ENCODE measurements at regions not wholly inside any gene's neighbourhood (a gene's known extent, or its start where the extent isn't known, plus 50 kb on each side); places are given as distances from the start of the nearest gene placed in this dataset.

DNA sequence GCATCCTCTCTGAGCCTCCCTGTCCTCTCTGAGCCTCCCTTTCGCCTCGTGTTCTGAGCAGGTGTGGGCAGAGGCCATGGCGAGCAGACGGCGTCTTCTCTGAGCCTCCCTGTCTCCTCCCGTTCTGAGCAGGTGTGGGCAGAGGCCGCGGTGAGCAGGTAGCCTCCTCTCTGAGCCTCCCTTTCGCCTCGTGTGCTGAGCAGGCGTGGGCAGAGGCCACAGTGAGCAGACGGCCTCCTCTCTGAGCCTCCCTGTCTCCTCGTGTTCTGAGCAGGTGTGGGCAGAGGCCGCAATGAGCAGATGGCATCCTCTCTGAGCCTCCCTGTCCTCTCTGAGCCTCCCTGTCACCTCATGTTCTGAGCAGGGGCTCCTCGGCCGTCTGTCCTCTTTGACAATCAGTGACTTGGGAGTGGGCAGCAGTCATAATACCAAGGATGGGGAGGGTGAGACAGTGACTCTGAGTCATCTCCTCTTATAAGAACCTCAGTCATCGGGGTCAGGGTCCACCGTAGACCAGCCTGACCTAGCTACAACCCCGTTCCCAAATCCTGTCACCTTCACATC, 395.1 kb upstream of the SALL3 start:
- no peak for DNase-seq

DNA sequence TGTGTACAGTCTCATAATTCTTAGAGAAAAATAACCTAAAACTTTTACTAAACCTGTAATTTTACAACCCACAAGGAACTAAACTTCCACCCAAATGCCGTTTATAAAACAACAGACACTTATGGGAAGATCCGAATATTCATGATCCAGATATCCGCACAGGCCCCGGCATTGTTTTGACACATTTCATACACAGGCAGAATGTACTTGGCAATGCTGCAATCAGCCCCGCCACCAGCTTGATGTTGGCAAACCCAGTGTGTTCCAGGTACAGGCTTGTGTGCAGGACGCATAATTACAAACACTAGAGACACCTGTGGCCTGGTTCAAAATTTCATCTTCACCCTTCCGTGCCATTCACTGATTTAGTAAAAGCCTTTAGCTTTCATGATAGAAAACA, 393.0 kb upstream of the SALL3 start:
- DNase-seq = no peak

DNA sequence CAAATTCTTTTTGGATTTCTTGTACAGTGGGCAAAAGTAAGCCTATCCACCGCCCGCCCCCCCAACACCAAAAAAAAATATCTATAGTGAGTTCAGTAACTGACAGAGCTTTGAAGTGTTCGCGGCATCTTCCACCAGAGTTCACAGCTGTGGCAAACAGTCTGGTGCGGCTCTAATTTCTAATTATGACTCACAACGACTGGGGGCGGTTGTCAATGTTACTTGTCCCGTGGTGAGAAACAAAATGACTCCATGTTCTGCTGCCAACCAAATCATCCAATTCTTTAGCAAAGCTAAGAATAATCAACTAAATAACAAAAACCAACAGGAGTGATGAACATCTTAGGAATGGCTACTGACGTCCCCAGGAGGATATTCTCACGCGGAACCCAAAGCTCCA, 392.5 kb upstream of the SALL3 start:
- no peak for DNase-seq

DNA sequence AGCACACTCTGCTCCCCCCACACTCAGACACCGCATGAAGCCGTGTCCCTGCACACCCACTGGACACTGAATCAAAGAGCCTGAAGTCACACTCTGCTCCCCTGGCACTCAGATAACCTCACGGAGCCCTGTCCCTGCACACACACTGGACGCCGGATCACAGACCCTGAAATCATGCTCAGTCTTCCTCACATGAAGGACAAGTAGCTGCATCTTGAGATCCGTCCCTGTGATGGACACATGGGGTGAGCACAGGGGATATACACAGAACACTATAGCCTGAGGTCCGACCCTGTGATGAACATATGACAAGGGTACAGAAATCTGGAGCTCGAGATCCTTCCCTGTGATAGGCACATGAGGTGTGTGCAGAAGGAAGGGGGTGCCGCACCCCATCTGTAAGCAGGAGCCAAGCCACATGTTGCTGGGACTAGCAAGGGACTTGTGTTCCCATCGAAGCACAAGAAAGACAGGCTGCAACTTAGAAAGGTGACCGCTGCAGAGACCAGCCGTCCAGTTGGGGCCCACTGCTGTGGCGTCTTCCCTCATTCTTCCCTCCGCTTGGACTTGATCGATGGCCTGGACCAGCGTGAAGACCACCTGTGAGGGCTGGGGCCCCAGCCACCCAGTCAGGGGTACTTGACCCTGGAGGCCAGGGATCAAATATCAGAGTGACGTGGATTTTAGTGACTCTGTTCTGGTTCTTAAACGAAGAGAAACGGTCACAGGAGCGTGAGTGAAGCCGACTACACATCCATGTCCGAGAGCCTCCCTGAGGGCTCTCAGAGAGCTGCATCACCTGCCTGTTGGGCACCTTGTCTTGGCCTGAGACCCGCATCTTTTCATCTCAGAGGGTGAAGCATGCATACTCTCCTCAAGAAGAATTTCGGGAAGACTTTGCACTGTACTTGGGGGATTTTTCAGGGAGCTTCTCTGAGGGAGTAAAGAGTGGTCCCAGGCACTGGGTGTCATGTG, 391.7 kb upstream of the SALL3 start:
- no peak for DNase-seq

DNA sequence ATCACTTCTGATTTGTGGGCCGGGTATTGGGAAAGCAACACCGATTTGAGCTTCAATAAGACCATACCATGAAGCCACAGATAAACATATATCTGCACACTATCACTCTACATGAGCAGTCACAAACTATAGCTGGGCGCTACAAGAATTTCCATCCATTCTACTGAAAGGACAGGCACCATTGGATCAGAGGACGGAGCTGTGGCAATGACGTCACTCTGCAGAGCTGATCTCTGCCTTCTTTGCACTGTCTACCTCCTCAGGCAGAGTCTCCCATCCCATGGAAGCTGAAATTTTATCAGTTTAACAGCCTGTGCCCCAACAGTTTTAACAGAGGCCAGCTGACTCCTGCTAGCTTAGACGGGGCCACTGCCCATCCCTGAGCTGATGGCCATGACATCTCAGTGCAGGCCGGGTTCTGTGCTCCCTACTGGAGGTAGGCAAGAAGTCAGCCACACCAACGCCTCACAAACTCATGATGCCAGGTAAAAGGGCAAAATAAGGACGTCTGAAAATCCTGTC, 389.6 kb upstream of the SALL3 start:
- DNase-seq = no peak

DNA sequence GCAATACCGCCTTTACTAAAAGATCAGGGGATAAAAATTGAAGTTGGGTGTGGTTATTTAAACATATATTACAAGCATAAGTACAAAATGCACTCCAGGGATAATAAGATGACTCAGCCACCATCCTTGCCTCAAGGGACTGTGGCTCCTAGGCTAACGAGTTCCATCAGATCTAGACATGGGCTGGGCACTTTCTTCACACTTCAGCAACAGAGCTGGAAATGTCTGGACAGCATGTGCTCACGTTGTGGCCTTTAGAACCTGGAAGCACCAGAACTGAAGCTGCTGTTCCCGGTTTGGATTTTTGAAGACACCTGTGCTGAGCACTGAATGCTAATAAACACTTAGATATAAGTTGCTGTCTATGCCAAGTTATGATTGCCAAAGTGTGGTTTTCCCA, 384.2 kb upstream of the SALL3 start:
- DNase-seq = no peak

DNA sequence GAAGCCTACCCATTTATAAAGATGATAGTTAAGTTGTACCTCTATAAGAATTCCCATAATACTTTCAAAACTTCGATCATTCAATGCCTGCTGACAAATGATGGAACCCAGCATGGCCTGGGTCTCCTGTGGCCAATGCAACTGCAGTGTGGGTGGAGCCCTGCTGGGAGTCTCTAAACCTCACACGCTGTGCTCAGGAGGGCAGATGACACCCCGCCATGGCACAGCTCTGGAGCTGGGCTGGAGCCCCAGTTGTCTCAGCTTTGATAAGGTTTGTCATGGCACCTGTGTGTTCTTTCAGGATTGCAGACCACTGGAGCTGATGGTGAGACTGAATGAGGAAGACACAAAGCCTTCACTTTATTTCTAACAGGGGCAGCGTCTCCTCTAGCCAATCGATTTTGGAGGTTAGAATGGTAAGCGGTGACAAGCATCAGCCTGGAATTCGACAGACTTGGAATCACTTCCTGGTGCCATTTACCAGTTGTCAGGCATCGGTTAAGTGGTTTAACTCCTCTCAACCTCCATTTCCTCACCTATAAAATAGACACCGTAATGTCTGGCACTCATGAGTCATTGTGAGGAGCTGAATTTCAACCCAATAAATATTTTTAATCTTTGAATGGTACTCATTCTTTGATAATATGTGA, 383.6 kb upstream of the SALL3 start:
- DNase-seq = no peak

DNA sequence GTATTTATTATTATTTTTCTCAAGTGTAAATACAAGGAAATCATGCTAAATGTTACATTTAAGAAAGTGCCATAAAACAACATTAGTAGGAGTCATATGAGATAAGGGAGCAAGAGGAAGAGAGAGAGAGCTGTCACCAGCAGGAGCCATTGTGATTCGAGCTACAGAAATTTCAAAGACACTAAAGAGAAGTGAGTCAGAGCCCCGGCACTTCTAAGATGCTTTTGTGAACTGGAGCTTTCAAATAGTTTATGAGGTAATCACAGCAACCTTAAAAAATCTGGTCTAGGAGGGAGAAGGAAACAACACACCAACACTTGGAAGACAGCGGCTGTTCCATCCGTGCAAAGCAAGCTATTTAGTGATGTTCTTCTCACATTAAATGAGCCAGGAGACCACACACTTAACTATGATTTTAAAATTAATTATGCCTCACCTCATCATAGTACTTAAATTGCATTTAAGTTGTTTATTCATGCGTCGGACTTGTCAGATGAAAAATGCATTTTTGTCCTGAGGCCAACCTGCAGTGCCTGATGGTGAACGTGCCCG, 382.7 kb upstream of the SALL3 start:
- DNase-seq = no peak

DNA sequence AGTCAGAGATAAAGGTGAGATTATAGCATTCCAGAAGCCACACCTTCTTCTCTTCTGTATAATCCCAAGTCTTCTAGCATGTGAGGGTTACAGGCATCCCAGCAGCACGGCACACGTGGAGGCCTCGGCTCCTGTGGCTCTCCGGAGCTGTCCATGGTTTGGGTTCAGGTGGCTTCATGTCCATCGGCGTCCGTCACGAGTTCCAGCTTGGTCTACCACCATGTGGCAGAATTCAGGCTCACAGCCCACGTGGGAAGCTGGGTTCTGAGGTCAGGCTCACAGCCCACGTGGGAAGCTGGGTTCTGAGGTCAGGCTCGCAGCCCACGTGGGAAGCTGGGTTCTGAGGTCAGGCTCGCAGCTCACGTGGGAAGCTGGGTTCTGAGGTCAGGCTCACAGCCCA, 378.3 kb upstream of the SALL3 start:
- DNase-seq = no peak

DNA sequence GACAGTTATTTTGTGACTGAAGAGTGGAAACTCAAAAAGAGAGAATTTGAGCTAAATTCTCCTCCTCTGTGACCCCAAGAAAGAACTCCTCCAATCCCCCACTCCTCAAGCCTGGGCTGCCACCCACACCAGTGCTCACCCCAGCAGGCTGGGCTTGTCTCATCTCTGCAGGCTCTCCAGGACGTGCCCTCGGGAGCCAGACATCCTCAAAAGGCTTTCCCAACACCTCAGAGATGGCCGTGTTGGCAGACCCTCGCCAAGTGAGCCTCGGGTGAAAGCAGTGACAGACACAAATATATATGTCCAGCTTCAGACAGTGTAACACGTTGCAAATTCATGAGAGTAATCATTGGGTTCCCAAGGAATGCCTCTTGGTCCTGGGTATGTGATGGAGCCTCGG, 377.7 kb upstream of the SALL3 start:
- no peak for DNase-seq

DNA sequence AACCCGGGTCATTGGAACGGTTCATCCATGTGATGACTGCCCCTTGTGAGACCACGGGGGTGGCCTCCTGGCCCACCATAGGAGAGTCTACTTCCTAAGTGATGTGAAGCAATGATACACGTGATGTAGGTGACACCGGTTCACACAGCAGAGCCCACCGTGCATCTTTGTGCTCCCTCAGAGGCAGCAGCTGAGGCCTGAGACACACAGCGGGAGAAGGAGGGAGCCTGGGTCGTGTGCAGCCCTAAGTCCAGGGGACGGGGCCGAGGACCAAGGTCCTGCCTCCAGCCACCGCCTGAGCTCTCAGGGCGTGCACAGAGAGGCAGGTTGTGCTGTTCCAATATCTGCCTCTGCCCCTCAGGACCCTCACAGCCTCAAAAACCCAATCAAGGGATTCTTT, 377.2 kb upstream of the SALL3 start:
- DNase-seq = no peak

DNA sequence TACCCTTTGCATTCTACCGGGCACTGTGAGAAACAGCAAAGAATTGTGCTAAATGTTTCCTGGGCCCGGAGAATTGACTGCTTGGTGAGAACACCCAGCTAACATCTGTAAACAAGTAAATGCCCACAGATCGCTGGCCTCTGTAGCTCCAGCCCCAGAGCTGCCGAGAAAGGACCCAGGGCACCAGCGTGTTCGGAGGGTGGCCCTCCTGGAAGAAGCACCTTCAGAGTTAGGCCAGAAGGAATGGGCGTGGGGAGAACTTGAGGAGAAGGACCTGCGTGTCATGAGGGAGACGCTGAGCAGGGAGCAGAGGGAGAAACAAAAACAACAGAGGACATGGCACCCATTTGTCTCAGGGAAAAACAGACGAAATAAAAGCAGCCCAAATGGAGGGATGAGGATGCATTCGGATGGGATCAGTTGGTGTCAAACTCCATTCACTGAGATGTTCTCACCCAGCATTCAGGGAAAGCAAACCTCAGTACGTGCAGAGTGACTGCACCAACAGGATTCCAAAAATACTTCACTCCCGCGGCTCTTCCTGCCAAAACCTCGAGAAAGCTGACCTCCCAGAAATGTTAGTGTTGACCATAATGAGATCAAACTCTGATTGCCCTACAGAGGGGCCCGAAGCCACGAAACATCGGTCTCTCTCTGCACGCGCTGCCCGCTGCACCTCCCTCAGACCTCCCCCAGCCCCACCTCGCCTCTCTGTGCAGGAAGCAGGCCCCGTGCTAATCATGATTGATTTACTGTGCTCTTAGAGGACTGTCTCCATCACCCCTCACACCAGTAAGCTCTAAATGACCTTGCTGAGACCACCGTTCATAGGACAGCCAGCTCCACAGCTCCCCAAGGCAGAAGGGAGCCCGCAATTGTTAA, 376.3 kb upstream of the SALL3 start:
- DNase-seq = no peak

DNA sequence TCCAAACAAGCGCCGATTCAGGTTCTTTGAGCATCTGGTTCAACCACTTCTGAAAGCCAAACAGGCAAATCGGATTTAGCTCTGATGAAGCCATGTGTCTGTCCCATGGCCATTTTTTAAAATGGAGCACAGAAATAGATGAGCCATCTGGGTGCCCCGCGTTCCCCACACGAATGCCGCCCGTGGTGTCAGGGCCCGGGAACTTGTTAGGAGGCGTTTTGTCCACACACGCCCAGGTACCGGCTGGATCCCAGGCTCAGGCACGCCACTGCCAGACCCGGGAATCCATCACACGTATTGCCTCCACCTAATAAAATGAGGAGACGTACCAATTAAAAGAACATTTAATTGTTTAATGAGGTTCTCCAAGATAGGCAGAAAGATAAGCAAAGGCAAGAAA, 374.4 kb upstream of the SALL3 start:
- no peak for DNase-seq

DNA sequence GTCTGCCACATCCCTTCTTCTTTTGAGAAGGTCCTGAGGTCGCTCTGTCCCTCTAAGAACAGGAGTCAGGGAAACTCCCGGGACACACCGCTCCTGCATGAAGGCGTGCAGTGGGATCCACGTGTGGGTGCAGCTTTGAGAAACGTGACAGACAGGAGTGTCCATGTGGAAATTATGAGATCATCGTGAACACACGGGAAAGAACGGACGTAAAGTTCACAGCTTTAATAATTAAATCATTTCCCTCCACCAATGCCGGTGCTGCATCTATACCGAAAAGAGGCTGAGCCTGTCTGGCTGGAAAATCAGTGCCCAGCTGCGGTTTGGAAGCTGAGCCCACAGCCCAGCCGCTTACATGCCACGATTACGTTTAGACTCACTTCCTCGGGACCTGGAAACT, 372.4 kb upstream of the SALL3 start:
- no peak for DNase-seq

DNA sequence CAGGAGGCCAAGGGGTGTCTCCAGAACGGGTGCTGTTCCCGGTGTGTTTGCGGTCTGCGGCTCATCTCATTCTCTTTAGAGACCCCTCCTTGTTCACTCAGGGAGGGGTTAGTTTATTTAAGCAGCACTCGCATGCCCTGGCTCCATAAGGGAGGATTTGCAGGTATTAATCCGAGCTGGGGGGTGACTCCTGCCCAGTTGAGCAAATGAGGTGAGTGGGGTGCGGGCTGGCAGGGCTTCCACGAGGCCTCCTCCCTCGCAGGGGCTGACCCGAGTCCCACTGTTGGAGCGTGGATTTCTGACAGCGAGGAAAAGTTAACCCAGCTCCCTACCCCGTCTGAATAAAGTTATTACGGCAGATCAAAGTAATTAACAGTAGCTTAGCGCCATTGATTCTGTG, 371.8 kb upstream of the SALL3 start:
- DNase-seq = no peak

DNA sequence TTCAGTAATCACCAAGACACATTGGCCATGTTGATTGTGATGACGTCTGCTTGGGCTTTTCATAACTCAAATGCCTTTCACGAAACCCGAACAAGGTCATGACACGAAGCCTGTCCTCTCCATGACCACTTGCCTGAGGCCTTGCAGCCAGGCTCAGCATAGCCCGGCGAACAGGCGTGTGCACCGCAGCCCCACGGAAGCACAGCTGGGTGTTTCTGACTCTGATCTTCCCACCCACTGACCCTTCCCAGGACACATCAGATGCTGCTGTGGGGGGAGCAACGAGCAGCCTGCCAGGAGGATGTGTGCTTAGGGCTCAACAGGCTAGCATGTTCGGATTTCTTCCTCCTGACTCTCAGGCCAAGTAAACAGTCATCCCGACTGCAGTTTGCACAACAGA, 369.4 kb upstream of the SALL3 start:
- no peak for DNase-seq

DNA sequence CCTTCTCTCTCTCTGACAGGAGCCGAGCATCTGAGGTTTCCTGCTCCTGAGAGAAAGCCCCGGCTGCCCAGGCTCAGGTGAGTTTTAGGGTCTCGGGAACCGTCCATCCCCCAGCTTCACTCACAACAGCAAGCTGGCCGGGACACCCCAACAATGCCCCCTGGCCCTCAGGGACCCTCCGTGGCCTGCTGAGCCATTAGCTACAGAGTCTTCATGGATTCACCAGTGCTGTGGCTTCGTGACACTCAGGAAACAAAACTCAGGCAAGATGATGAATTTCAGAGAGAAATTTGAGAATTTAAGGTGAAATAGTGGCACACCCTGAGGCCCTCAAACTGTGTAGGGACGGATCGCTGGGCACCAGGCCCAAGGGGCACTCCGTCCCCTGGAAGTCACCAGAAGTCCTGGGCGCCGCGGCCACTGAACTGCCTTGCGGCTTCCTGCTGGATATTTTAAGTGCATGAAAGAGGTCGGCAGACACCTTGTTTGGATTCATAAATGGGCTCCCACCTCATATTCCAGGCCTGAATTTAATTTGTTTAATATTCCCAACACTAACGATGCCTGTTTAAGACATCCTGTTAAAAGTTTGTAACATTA, 368.3 kb upstream of the SALL3 start:
- DNase-seq = no peak

DNA sequence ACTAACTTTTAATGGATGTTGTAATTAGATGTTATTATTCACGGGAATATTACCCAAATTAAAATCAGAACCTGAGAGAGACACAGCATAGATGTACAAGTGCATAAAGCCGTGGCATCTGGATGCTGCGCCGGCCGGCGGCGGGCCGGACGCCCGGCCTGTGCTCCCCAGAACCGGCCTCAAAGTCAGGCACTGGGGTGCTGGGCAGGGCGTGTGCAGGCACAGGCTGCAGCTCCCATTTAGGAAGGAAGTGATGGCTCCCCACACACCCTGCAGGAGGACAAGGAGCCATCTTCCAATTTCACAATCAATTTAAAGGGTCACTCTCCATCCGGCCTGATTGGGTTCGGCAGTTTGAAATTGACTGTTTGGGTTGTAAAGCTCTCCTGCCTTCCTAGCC, 367.7 kb upstream of the SALL3 start:
- no peak for DNase-seq

DNA sequence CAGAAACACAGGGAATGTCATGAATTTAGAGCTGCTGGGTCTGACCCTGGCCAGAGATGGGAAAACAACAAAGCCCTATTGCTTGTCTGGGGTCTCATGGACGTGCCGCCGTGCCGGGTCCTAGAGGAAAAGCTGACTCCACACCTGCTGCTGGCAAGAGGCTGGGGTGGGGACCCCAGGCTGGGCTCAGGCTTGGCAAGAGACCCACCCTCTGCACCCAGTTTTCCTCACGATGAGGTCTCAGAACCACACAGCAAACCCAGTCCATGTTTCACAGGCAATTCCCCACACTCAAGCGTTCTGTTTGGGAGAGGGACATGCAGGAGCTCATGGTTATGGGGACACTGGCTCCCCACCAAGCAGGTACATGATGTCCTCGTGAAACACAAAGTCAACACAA, 367.3 kb upstream of the SALL3 start:
- DNase-seq = no peak

DNA sequence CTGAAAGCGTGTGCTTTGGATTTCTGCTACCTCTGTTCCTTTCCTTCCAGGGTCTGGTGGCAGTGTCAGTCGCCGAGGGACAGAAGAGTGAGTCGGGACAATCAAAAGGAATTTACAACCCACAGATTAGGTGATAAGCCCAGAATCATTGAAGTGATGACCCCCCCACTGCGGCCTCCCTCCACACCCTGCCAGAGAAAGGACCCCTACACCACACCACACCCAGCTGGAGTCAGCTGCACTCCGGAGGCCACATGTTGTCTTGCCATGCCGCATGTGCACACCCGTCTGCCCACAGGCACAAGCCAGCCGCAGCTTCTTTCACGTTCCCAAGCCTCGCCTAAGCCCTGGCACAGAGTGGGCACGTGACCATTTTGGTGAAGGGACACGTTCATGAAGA, 366.8 kb upstream of the SALL3 start:
- no peak for DNase-seq

DNA sequence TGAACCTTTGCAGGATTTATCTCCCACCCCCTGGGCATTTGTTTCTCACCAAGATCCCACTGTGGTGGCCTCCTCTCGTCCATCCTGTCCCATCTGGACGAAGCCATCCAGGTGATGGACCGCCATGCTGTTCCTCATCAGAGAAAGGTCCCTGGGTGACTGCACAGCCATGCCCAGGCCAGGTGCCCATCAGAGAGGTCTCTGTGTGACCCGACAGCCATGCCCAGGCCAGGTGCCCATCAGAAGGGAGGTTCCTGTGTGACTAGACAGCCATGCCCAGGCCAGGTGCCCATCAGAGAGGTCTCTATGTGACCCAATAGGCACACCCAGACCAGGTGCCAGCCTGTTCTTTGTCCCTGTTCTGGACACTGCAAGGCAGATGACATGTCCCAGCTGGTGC, 360.9 kb upstream of the SALL3 start:
- DNase-seq = no peak

DNA sequence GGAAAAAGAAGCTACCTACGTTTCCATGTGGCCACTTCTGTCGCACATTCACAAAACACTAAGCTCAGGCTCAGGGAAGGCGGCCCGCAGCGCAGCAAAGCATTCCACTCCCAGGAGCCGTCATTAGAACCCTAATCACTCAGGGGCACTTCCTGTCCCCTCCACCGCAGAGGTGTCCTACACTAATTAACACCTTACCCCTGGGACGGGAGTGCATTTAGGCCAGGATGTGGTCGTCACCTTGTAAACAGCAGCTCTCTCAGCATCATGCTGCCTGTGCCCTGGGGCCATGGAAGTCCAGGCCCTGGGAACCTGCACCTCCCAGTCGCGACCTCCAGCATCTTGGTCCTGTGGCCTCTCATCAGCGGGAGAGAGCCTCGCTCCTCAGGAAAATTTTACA, 359.8 kb upstream of the SALL3 start:
- no peak for DNase-seq
